ENCODE measurements at regions not wholly inside any gene's neighbourhood (a gene's known extent, or its start where the extent isn't known, plus 50 kb on each side); places are given as distances from the start of the nearest gene placed in this dataset.
A peak's percentile ranks its signal among the peaks of the same experiment; 100 is the strongest.

DNA sequence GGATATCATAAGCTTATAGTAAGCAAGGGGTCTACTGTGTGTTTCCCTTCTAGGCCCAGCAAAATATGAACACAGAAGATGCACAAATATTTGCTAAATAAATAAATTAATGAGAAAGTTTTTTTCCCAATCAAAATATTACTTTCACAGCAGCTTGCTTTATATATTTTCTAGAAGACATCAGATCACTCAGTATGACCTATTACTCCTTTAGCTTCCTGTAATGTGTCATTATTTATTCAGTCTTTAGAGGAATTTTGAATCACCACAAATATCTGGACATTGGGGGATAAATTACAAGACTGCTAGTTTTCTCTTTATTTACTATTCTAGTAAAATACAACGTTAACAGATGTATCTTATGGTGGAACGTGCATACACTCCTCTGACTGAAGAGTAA, 765.8 kb upstream of the POM121L12 start:
- H2AFZ ChIP-seq (ENCODE audit: low read depth, low read length, severe bottlenecking): no peak overlapping the region
- no peaks in the 10 kb centered on the region for H3K9me2 ChIP-seq (replicated peaks; ENCODE audit: insufficient read depth, low read length)
- 0 out of 2 replicates have a peak, but pooled peaks cover 3% of the 10 kb centered on the region for H3K27me3 ChIP-seq (ENCODE audit: low read length)
- TF ChIP-seq EZH2phosphoT487 (conservative IDR thresholded peaks at IDR 0.05; ENCODE audit: low read length): no peak
- TF ChIP-seq, protein P1, sequence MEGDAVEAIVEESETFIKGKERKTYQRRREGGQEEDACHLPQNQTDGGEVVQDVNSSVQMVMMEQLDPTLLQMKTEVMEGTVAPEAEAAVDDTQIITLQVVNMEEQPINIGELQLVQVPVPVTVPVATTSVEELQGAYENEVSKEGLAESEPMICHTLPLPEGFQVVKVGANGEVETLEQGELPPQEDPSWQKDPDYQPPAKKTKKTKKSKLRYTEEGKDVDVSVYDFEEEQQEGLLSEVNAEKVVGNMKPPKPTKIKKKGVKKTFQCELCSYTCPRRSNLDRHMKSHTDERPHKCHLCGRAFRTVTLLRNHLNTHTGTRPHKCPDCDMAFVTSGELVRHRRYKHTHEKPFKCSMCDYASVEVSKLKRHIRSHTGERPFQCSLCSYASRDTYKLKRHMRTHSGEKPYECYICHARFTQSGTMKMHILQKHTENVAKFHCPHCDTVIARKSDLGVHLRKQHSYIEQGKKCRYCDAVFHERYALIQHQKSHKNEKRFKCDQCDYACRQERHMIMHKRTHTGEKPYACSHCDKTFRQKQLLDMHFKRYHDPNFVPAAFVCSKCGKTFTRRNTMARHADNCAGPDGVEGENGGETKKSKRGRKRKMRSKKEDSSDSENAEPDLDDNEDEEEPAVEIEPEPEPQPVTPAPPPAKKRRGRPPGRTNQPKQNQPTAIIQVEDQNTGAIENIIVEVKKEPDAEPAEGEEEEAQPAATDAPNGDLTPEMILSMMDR (IDR thresholded peaks at IDR 0.05; ENCODE audit: insufficient read depth, low read length, poor library complexity, severe bottlenecking): no peak
- no peaks in the 10 kb centered on the region for H3K79me2 ChIP-seq (ENCODE audit: insufficient read depth, low read length)
- H3F3A ChIP-seq (ENCODE audit: insufficient read depth): no peaks in the 10 kb centered on the region
- H3K36me3 ChIP-seq (ENCODE audit: low read length): no peaks in the 10 kb centered on the region
- no peaks in the 10 kb centered on the region for H4K20me1 ChIP-seq (ENCODE audit: low read depth, low read length)
- no peak overlapping the region for H3K4me2 ChIP-seq (ENCODE audit: low read depth, low read length, poor library complexity, severe bottlenecking)
- no peak overlapping the region for H3K9ac ChIP-seq (ENCODE audit: low read length)
- no peak overlapping the region for H3K27ac ChIP-seq (ENCODE audit: low read depth, low read length)
- H3K9me3 ChIP-seq (ENCODE audit: insufficient read depth, low read length): no peaks in the 10 kb centered on the region
- H3K4me3 ChIP-seq (ENCODE audit: insufficient read depth, low read length, poor library complexity, severe bottlenecking): no peak overlapping the region

DNA sequence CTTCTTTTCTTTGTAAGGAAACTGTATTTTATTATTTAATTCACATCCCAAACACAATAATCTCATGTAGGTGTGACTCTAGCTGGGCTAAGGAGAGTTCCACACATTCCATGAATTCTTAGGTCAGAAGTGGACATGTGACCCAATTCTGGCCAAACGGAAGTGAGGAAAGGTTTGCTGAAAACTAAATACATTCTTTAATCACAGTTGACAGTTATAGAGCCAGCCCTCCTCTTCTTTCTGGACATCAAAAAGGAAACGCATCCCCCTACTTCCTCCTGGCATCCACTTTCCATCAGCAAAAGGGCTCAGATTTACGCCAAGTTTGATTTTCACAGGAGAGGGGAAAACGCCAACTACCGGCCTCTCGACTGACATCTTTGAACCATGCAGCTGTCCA, 774.4 kb upstream of the POM121L12 start:
- Histone ChIP-seq H3K4me2 (ENCODE audit: low read depth, low read length, poor library complexity, severe bottlenecking) (no peak overlapping the region), H3F3A (ENCODE audit: insufficient read depth) (no peaks in the 10 kb centered on the region), H3K9ac (ENCODE audit: low read length) (no peak overlapping the region), H4K20me1 (ENCODE audit: low read depth, low read length) (no peaks in the 10 kb centered on the region), H3K27me3 (ENCODE audit: low read length) (no peaks in the 10 kb centered on the region), H3K4me3 (ENCODE audit: insufficient read depth, low read length, poor library complexity, severe bottlenecking) (no peak overlapping the region), H3K9me3 (ENCODE audit: insufficient read depth, low read length) (no peaks in the 10 kb centered on the region), H3K9me2 (replicated peaks; ENCODE audit: insufficient read depth, low read length) (no peaks in the 10 kb centered on the region), H2AFZ (ENCODE audit: low read depth, low read length, severe bottlenecking) (no peak overlapping the region), H3K27ac (ENCODE audit: low read depth, low read length) (no peak overlapping the region), H3K36me3 (ENCODE audit: low read length) (no peaks in the 10 kb centered on the region), H3K79me2 (ENCODE audit: insufficient read depth, low read length) (no peaks in the 10 kb centered on the region)
- TF ChIP-seq EZH2phosphoT487 (conservative IDR thresholded peaks at IDR 0.05; ENCODE audit: low read length): no peak
- TF ChIP-seq, protein P1 (IDR thresholded peaks at IDR 0.05; ENCODE audit: insufficient read depth, low read length, poor library complexity, severe bottlenecking): no peak

DNA sequence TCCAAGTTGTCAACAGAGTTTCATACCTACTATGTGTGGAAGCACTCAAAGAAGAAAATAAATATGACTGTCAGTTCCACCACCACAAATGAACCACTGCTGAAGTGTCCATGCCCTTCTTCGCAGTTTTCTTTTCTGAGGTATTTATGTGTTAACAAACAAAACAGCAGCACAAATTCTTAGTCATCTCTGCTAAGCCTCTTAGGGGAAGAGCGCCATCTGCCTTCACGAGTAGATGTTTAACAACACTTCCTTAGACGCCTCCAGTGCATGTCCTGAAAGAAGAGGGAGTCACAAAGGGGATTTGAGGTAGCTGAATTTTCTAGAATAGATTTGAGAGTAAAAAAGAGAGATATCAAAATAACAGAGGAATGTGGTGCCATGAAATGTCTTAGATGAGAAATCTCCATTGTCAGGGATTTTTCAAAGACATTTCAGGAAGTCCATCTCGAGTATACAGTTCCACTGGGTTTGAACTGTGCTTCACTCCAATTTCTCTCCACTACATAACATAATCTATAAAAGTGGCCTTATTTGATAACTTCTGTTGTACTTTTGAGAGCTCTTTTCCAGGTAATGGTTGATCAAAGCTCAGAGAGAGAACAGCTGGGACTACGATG, 775.3 kb upstream of the POM121L12 start:
- Histone ChIP-seq H3K36me3 (ENCODE audit: low read length) (no peaks in the 10 kb centered on the region), H3K79me2 (ENCODE audit: insufficient read depth, low read length) (no peaks in the 10 kb centered on the region), H3F3A (ENCODE audit: insufficient read depth) (no peaks in the 10 kb centered on the region), H3K9me3 (ENCODE audit: insufficient read depth, low read length) (no peaks in the 10 kb centered on the region), H3K9ac (ENCODE audit: low read length) (no peak overlapping the region), H3K4me2 (ENCODE audit: low read depth, low read length, poor library complexity, severe bottlenecking) (no peak overlapping the region), H3K9me2 (replicated peaks; ENCODE audit: insufficient read depth, low read length) (no peaks in the 10 kb centered on the region), H3K4me3 (ENCODE audit: insufficient read depth, low read length, poor library complexity, severe bottlenecking) (no peak overlapping the region), H2AFZ (ENCODE audit: low read depth, low read length, severe bottlenecking) (no peak overlapping the region), H4K20me1 (ENCODE audit: low read depth, low read length) (no peaks in the 10 kb centered on the region), H3K27ac (ENCODE audit: low read depth, low read length) (no peak overlapping the region), H3K27me3 (ENCODE audit: low read length) (no peaks in the 10 kb centered on the region)
- TF ChIP-seq, protein P1 (IDR thresholded peaks at IDR 0.05; ENCODE audit: insufficient read depth, low read length, poor library complexity, severe bottlenecking): peak; percentile 22
- TF ChIP-seq EZH2phosphoT487 (conservative IDR thresholded peaks at IDR 0.05; ENCODE audit: low read length): no peak
